Endothelial cell of umbilical vein (primary cell): ENCODE measurements at regions not wholly inside any gene's neighbourhood (a gene's known extent, or its start where the extent isn't known, plus 50 kb on each side); places are given as distances from the start of the nearest gene placed in this dataset.

Experiments used
- BruUV-seq: library from RNA; stranded (reverse); fragments of 400-500 nt; replicated peaks from 2 replicates; lab custom pipeline; 2021; lab: Mats Ljungman, UMichigan
- CTCF ChIA-PET: fragments of 300-600, 350-600 bp; sonication (Branson Sonifier 250); formaldehyde crosslinking; loops from one replicate; lab custom pipeline; 2021; ENCODE audit warnings: antibody characterized with exemption, inconsistent platforms; lab: Charles Lee
- POLR2A ChIA-PET: fragments of 300-600, 350-600 bp; sonication (Branson Sonifier 250); formaldehyde crosslinking; loops from one replicate; lab custom pipeline; 2021; ENCODE audit warnings: antibody characterized with exemption, inconsistent platforms; lab: Charles Lee
- DNase-seq: peaks from one replicate; pipeline ENCODE4 v3.0.0-alpha.2; 2011; ENCODE audit warnings: low read depth, low spot score
- FAIRE-seq: peaks from 2 replicates; lab custom pipeline; 2011; peaks lifted over from hg19 to GRCh38; lab: Jason Lieb, UNC
- H2AFZ ChIP-seq: 2 replicates; pipeline ENCODE4 v1.6.0; 2012; ENCODE audit warnings: low read depth, low read length, control low read depth, inconsistent platforms
- H3K27ac ChIP-seq: 2 replicates; pipeline ENCODE4 v1.5.1; 2011; ENCODE audit warnings: low read depth, mild to moderate bottlenecking, control low read depth, low read length, moderate library complexity; ENCODE audit not compliant: insufficient read depth
- H3K27me3 ChIP-seq, 2 experiments: 2 replicates each; pipeline versions ENCODE4 v1.6.0 to v1.6.1; 2011; ENCODE audit warnings: low read length in 2 of 2, mixed read lengths in 1 of 2; ENCODE audit not compliant: control insufficient read depth in 2 of 2, insufficient read depth in 2 of 2
- H3K36me3 ChIP-seq, 2 experiments: 2 replicates in 1 of 2; 3 replicates in 1 of 2; pipeline ENCODE4 v1.5.1; 2011; ENCODE audit warnings: low read length in 2 of 2, mild to moderate bottlenecking in 1 of 2, moderate library complexity in 1 of 2; ENCODE audit not compliant: control insufficient read depth in 2 of 2, insufficient read depth in 2 of 2; ENCODE audit errors: extremely low read depth in 1 of 2
- H3K4me1 ChIP-seq: 3 replicates; pipeline ENCODE4 v1.5.1; 2011; ENCODE audit warnings: mild to moderate bottlenecking, low read length; ENCODE audit not compliant: control insufficient read depth, insufficient read depth; ENCODE audit errors: extremely low read depth
- H3K4me2 ChIP-seq: 2 replicates; pipeline ENCODE4 v1.6.1; 2011; ENCODE audit warnings: low read length, control low read depth, mixed read lengths; ENCODE audit not compliant: insufficient read depth
- H3K4me3 ChIP-seq, 3 experiments: fragments of 200-600 bp in 1 of 3; sonication (generic), shearing (Covaris generic) in 1 of 3; replicated peaks in 1 of 3; 2 replicates each; pipeline ENCODE4 v1.5.1; 2011 to 2016; ENCODE audit warnings: control low read depth in 3 of 3, low read length in 3 of 3, mild to moderate bottlenecking in 2 of 3, inconsistent platforms in 1 of 3, low read depth in 1 of 3, moderate library complexity in 1 of 3; ENCODE audit not compliant: insufficient read depth in 1 of 3
- H3K79me2 ChIP-seq: 2 replicates; pipeline ENCODE4 v1.6.0; 2012; ENCODE audit warnings: low read length, inconsistent platforms; ENCODE audit not compliant: control insufficient read depth, insufficient read depth
- H3K9ac ChIP-seq: replicated peaks from 2 replicates; pipeline ENCODE3; 2011; ENCODE audit warnings: low read length, control low read depth; ENCODE audit not compliant: insufficient read depth; ENCODE audit errors: extremely low read depth
- H3K9me1 ChIP-seq: replicated peaks from 3 replicates; pipeline ENCODE4 v1.6.0; 2011; ENCODE audit warnings: mild to moderate bottlenecking, low read length; ENCODE audit not compliant: control insufficient read depth, insufficient read depth; ENCODE audit errors: extremely low read depth
- H3K9me3 ChIP-seq: replicated peaks from 2 replicates; pipeline ENCODE4 v1.5.1; 2012; ENCODE audit warnings: low read length, inconsistent platforms; ENCODE audit not compliant: control insufficient read depth, insufficient read depth
- H4K20me1 ChIP-seq: replicated peaks from 2 replicates; pipeline ENCODE3; 2011; ENCODE audit warnings: mild to moderate bottlenecking, low read length; ENCODE audit not compliant: control insufficient read depth, insufficient read depth; ENCODE audit errors: extremely low read depth
- EZH2 ChIP-seq: IDR thresholded peaks from 2 replicates; pipeline ENCODE4 v1.6.1; 2012; ENCODE audit warnings: borderline replicate concordance, low read depth, mild to moderate bottlenecking, moderate library complexity, low read length, inconsistent platforms; ENCODE audit not compliant: severe bottlenecking
- FOS ChIP-seq: IDR thresholded peaks from 2 replicates; pipeline ENCODE4 v1.6.1; 2011; ENCODE audit warnings: mild to moderate bottlenecking, low read length, moderate library complexity, borderline replicate concordance; ENCODE audit not compliant: insufficient read depth
- GATA2 ChIP-seq: IDR thresholded peaks from 2 replicates; pipeline ENCODE4 v1.7.0; 2011; ENCODE audit warnings: low read depth, mild to moderate bottlenecking, moderate library complexity, mixed read lengths, low read length; ENCODE audit not compliant: insufficient read length, insufficient read depth
- JUN ChIP-seq: IDR thresholded peaks from 2 replicates; pipeline ENCODE4 v1.6.1; 2011; ENCODE audit warnings: borderline replicate concordance, low read depth; ENCODE audit not compliant: insufficient read length, insufficient read depth
- MAX ChIP-seq: IDR thresholded peaks from 2 replicates; pipeline ENCODE4 v1.6.1; 2011; ENCODE audit not compliant: insufficient read depth, insufficient read length
- MYC ChIP-seq: IDR thresholded peaks from one replicate; pipeline ENCODE4 v1.6.1; 2011; ENCODE audit warnings: mild to moderate bottlenecking, low read depth, low read length
- POLR2A ChIP-seq: IDR thresholded peaks from 2 replicates; pipeline ENCODE4 v1.6.1; 2012; ENCODE audit warnings: low read depth, mild to moderate bottlenecking, control low read depth, low read length
- POLR2AphosphoS5 ChIP-seq: IDR thresholded peaks from 2 replicates; pipeline ENCODE4 v1.6.1; 2012; ENCODE audit warnings: low read depth, mild to moderate bottlenecking, control low read depth, low read length, moderate library complexity; ENCODE audit not compliant: insufficient read depth
- dilution Hi-C: fragments of 300-500 bp; cut with MboI; formaldehyde crosslinking; loops from one replicate; pipeline ENCODE4 v1.15.0; 2019; ENCODE audit warnings: low sequenced_read_pairs; ENCODE audit not compliant: extremely low pct_ligation_motif_present
- intact Hi-C: fragments of 100-400 bp; cut with micrococcal nuclease; formaldehyde crosslinking; loops from one replicate; pipeline ENCODE4 v1.10.0; 2022
- TF ChIP-seq, protein P1 (sequence below), 2 donors: IDR thresholded peaks; 1 replicate in 1 of 2; 2 replicates in 1 of 2; pipeline ENCODE4 v1.5.1; 2011; ENCODE audit warnings: low read length in 2 of 2, mild to moderate bottlenecking in 2 of 2, moderate library complexity in 2 of 2, control low read depth in 1 of 2, inconsistent platforms in 1 of 2, low read depth in 1 of 2; ENCODE audit not compliant: insufficient read depth in 1 of 2; ENCODE audit errors: extremely low read depth in 1 of 2

DNA sequence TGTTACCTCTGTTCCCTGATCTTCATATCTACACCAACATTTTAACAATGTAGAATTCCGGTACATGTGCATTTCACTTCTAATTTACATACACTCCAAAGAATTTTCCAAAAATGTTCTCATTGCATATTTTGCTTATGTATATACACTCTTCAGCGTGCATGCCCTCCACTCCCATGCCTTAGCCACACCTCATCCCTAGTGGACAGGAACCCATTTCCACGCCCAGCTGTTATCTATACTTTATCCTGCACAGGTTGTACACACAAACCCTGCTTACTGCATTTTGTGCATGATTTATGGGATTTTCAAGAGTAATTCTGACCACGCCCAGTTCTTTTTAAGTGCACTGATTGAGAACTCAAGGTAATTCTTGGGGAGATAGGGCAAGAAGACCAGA is 102.4 kb downstream of the TFAP2C start:
- H3K27ac ChIP-seq: no peak overlapping the region
- H3K4me2 ChIP-seq: no peak overlapping the region
- H3K79me2 ChIP-seq: no peaks in the 10 kb centered on the region
- no peak for FAIRE-seq
- no peak overlapping the region for H3K4me3 ChIP-seq
- intact Hi-C loops: no loop called here
- H3K9me3 ChIP-seq: no peaks in the 10 kb centered on the region
- H3K9ac ChIP-seq: no peak overlapping the region
- TF ChIP-seq MAX: no peak
- TF ChIP-seq POLR2A: no peak
- TF ChIP-seq FOS: no peak
- no peak for TF ChIP-seq GATA2
- BruUV-seq: no TSS peak
- ChIA-PET POLR2A (no interaction called here), CTCF (no interaction called here)
- DNase-seq: no peak
- no peaks in the 10 kb centered on the region for H4K20me1 ChIP-seq
- dilution Hi-C loops: no loop called here
- H3K9me1 ChIP-seq: no peaks in the 10 kb centered on the region
- no peaks in the 10 kb centered on the region for H3K4me1 ChIP-seq
- no peaks in the 10 kb centered on the region for H3K36me3 ChIP-seq
- H2AFZ ChIP-seq: no peak overlapping the region
- no peaks in the 10 kb centered on the region for H3K27me3 ChIP-seq

DNA sequence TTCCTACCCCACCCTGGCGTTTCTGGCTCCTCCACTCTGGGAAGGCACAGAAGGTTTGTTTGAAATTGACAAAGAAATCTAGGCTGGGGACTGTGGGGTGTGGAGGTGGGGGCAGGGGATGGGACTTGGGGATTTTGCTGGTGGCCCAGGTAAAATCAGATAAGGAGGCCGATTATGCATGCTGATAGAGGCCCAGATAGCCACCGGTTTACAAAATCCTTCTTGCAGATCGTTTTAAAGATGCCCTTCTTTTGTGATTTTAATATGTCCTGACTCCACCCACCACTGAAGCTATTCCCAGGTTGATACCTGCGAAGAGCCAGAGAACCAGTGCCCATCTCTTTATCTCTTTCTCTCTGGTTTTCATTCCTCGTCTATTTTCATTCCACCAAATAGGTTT is 104.9 kb downstream of the TFAP2C start:
- intact Hi-C loops: no loop called here
- no peaks in the 10 kb centered on the region for H3K27me3 ChIP-seq
- FAIRE-seq (no peak), DNase-seq (no peak)
- no peak overlapping the region for H2AFZ ChIP-seq
- ChIA-PET CTCF (interaction anchor here (0.6 kb wide), 2 partner anchors 44 to 1933 kb away, joined by 3 to 4 read pairs; no protein-coding TSS in a partner anchor), POLR2A (no interaction called here)
- no peaks in the 10 kb centered on the region for H3K79me2 ChIP-seq
- no TSS peak for BruUV-seq
- no peaks in the 10 kb centered on the region for H3K9me1 ChIP-seq
- H4K20me1 ChIP-seq: no peaks in the 10 kb centered on the region
- H3K4me3 ChIP-seq: no peak overlapping the region
- H3K4me1 ChIP-seq: no peaks in the 10 kb centered on the region
- H3K4me2 ChIP-seq: no peak overlapping the region
- TF ChIP-seq, protein P1, sequence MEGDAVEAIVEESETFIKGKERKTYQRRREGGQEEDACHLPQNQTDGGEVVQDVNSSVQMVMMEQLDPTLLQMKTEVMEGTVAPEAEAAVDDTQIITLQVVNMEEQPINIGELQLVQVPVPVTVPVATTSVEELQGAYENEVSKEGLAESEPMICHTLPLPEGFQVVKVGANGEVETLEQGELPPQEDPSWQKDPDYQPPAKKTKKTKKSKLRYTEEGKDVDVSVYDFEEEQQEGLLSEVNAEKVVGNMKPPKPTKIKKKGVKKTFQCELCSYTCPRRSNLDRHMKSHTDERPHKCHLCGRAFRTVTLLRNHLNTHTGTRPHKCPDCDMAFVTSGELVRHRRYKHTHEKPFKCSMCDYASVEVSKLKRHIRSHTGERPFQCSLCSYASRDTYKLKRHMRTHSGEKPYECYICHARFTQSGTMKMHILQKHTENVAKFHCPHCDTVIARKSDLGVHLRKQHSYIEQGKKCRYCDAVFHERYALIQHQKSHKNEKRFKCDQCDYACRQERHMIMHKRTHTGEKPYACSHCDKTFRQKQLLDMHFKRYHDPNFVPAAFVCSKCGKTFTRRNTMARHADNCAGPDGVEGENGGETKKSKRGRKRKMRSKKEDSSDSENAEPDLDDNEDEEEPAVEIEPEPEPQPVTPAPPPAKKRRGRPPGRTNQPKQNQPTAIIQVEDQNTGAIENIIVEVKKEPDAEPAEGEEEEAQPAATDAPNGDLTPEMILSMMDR (IDR thresholded peaks at IDR 0.05; ENCODE audit: extremely low read depth in 1 of 2, insufficient read depth in 1 of 2, low read depth in 1 of 2, low read length in 2 of 2): no peak
- TF ChIP-seq POLR2A (no peak), MAX (no peak), GATA2 (no peak), FOS (no peak), MYC (no peak), POLR2AphosphoS5 (no peak), EZH2 (no peak), JUN (no peak)
- dilution Hi-C loops: no loop called here
- no peaks in the 10 kb centered on the region for H3K36me3 ChIP-seq
- no peak overlapping the region for H3K27ac ChIP-seq
- H3K9me3 ChIP-seq: no peaks in the 10 kb centered on the region
- H3K9ac ChIP-seq: no peak overlapping the region
